ENCODE measurements at regions not wholly inside any gene's neighbourhood (a gene's known extent, or its start where the extent isn't known, plus 50 kb on each side); places are given as distances from the start of the nearest gene placed in this dataset.

DNA sequence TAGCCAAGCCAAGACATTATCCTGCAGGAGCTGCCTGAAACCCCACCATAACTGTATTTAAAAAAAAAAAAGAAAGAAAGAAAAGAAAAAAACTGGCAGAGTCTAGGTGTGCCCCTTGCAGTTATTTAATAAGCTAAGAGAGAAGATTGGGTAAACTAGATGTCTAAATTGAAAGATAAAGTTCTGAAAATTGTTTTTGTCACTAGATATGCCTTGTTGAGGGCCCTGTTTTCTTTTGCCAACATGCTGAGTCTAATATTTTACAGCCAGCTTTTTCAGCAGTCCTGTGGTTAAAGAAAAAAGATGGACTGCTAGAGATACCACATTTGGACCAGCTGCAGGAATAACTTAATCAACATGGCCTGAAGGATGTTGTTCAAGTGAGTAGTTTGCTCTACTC lies 116.3 kb upstream of the TCF21 start:
- TF ChIP-seq SUZ12 (IDR thresholded peaks at IDR 0.05; ENCODE audit: low read length): no peak
- no peak for TF ChIP-seq ZNF274 (IDR thresholded peaks at IDR 0.05; ENCODE audit: borderline replicate concordance, extremely low read depth, low read length)
- TF ChIP-seq MAFK (IDR thresholded peaks at IDR 0.05; ENCODE audit: low read depth, low read length): no peak
- TF ChIP-seq, protein P1, sequence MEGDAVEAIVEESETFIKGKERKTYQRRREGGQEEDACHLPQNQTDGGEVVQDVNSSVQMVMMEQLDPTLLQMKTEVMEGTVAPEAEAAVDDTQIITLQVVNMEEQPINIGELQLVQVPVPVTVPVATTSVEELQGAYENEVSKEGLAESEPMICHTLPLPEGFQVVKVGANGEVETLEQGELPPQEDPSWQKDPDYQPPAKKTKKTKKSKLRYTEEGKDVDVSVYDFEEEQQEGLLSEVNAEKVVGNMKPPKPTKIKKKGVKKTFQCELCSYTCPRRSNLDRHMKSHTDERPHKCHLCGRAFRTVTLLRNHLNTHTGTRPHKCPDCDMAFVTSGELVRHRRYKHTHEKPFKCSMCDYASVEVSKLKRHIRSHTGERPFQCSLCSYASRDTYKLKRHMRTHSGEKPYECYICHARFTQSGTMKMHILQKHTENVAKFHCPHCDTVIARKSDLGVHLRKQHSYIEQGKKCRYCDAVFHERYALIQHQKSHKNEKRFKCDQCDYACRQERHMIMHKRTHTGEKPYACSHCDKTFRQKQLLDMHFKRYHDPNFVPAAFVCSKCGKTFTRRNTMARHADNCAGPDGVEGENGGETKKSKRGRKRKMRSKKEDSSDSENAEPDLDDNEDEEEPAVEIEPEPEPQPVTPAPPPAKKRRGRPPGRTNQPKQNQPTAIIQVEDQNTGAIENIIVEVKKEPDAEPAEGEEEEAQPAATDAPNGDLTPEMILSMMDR (IDR thresholded peaks at IDR 0.05; ENCODE audit: control extremely low read depth in 1 of 3, insufficient read depth in 1 of 3, low read depth in 1 of 3, low read length in 3 of 3): no peak
- TF ChIP-seq POLR2A (IDR thresholded peaks at IDR 0.05; ENCODE audit: control extremely low read depth in 1 of 2, low read depth in 2 of 2, low read length in 2 of 2): no peak
- no peak for TF ChIP-seq KDM4A (IDR thresholded peaks at IDR 0.05; ENCODE audit: low read depth, low read length, severe bottlenecking)

All from H1 (cell line).